Neural cell (in vitro differentiated cells): ENCODE measurements at regions not wholly inside any gene's neighbourhood (a gene's known extent, or its start where the extent isn't known, plus 50 kb on each side); places are given as distances from the start of the nearest gene placed in this dataset.

Experiments used
- H2AFZ ChIP-seq: fragments of 200-600, 300-800 bp; sonication (generic), shearing (Covaris generic); 2 replicates; pipeline ENCODE4 v1.6.0; 2014; ENCODE audit warnings: low read depth, mild to moderate bottlenecking, antibody characterized with exemption, low read length, moderate library complexity
- H3F3A ChIP-seq: fragments of 200-600 bp; shearing (Covaris generic); 2 replicates; pipeline ENCODE4 v1.6.1; 2016; ENCODE audit warnings: mild to moderate bottlenecking, moderate library complexity, mixed read lengths, antibody characterized with exemption, low read length; ENCODE audit not compliant: insufficient read depth, poor library complexity, severe bottlenecking
- H3K27ac ChIP-seq: fragments of 200-600, 300-800 bp; sonication (generic), shearing (Covaris generic); 2 replicates; pipeline ENCODE4 v1.5.1; 2014; ENCODE audit warnings: mild to moderate bottlenecking, low read length, moderate library complexity
- H3K27me3 ChIP-seq: fragments of 300-800, 200-600 bp; sonication (generic), shearing (Covaris generic); 2 replicates; pipeline ENCODE4 v1.6.0; 2014; ENCODE audit warnings: mild to moderate bottlenecking, low read depth, low read length, moderate library complexity; ENCODE audit not compliant: insufficient read depth
- H3K36me3 ChIP-seq: fragments of 300-800, 200-600 bp; sonication (generic), shearing (Covaris generic); 2 replicates; pipeline ENCODE4 v1.5.1; 2014; ENCODE audit warnings: mild to moderate bottlenecking, antibody characterized with exemption, low read length, moderate library complexity; ENCODE audit not compliant: insufficient read depth
- H3K4me2 ChIP-seq: fragments of 300-800, 200-600 bp; sonication (generic), shearing (Covaris generic); 2 replicates; pipeline ENCODE4 v1.6.0; 2014; ENCODE audit warnings: mild to moderate bottlenecking, low read length
- H3K4me3 ChIP-seq: fragments of 300-800, 200-600 bp; sonication (generic), shearing (Covaris generic); 2 replicates; pipeline ENCODE4 v1.5.1; 2014; ENCODE audit warnings: mild to moderate bottlenecking, low read length, moderate library complexity
- H3K79me2 ChIP-seq: fragments of 200-600 bp; shearing (Covaris generic); replicated peaks from 2 replicates; pipeline ENCODE4 v1.6.0; 2014; ENCODE audit warnings: mild to moderate bottlenecking, low read length, moderate library complexity; ENCODE audit not compliant: insufficient read depth
- H3K9ac ChIP-seq: fragments of 300-800, 200-600 bp; sonication (generic), shearing (Covaris generic); 2 replicates; pipeline ENCODE4 v1.6.1; 2016; ENCODE audit warnings: mild to moderate bottlenecking, low read length, mixed read lengths
- H3K9me2 ChIP-seq: fragments of 200-600 bp; shearing (Covaris generic); 2 replicates; pipeline ENCODE4 v1.6.1; 2016; ENCODE audit warnings: mild to moderate bottlenecking, low read length, mixed read lengths; ENCODE audit not compliant: insufficient read depth
- H3K9me3 ChIP-seq: fragments of 200-600, 300-800 bp; sonication (generic), shearing (Covaris generic); 2 replicates; pipeline ENCODE4 v1.6.1; 2016; ENCODE audit warnings: mild to moderate bottlenecking, mixed run types, low read length, moderate library complexity, mixed read lengths
- H4K20me1 ChIP-seq: fragments of 200-600 bp; shearing (Covaris generic); 2 replicates; pipeline ENCODE4 v1.6.1; 2016; ENCODE audit warnings: mild to moderate bottlenecking, mixed run types; ENCODE audit not compliant: insufficient read depth
- EP300 ChIP-seq: fragments of 450-650 bp; conservative IDR thresholded peaks from 2 replicates; pipeline ENCODE4 v1.6.1; 2014; ENCODE audit warnings: antibody characterized with exemption, mild to moderate bottlenecking, moderate library complexity; ENCODE audit not compliant: poor library complexity, severe bottlenecking
- EZH2 ChIP-seq: fragments of 200-600, 300-800 bp; shearing (Covaris generic), sonication (generic); IDR thresholded peaks from 2 replicates; pipeline ENCODE4 v1.6.1; 2014; ENCODE audit warnings: antibody characterized with exemption, low read length, borderline replicate concordance, mild to moderate bottlenecking; ENCODE audit not compliant: insufficient read depth, poor library complexity, severe bottlenecking
- MXI1 ChIP-seq: fragments of 450-650 bp; conservative IDR thresholded peaks from 2 replicates; pipeline ENCODE4 v1.6.1; 2014; ENCODE audit warnings: antibody characterized with exemption, mild to moderate bottlenecking; ENCODE audit not compliant: poor library complexity, severe bottlenecking
- POLR2AphosphoS5 ChIP-seq: IDR thresholded peaks from 2 replicates; pipeline ENCODE4 v1.6.1; 2012
- RAD21 ChIP-seq: fragments of 450-650 bp; conservative IDR thresholded peaks from 2 replicates; pipeline ENCODE4 v1.6.1; 2014; ENCODE audit warnings: antibody characterized with exemption, mild to moderate bottlenecking, moderate library complexity
- SMC3 ChIP-seq: fragments of 450-650 bp; conservative IDR thresholded peaks from 2 replicates; pipeline ENCODE4 v1.6.1; 2014; ENCODE audit warnings: antibody characterized with exemption, mild to moderate bottlenecking, moderate library complexity; ENCODE audit not compliant: poor library complexity
- TAF1 ChIP-seq: IDR thresholded peaks from 2 replicates; pipeline ENCODE4 v1.6.1; 2012; ENCODE audit warnings: low read depth
- TF ChIP-seq, protein P1 (sequence below): IDR thresholded peaks from 2 replicates; pipeline ENCODE4 v1.6.1; 2012; ENCODE audit warnings: borderline replicate concordance
- TF ChIP-seq, protein P2 (sequence below): fragments of 450-650 bp; IDR thresholded peaks from 2 replicates; pipeline ENCODE4 v1.5.1; 2014; ENCODE audit warnings: antibody characterized with exemption, mild to moderate bottlenecking, moderate library complexity; ENCODE audit not compliant: poor library complexity, severe bottlenecking

DNA sequence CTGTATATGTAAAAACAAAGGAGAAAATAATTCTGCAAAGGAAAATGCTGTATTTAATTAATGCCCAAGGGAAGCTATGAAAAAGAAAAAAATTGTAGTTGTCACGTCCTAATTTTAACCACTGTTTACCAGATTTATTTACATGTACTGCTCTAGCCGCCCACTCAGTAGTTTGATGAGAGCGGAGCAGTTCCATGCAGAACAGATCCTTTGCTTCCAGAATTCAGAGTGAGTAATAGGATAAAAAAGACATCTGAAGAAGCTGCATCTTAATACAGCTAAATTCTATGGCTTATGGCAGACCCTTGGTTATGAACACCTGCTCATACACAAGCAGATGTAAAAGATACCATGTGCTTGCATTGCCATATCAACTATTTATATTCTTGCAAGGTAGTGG is 287.0 kb downstream of the GASK1B start:
- H3F3A ChIP-seq, result no peaks in the 10 kb centered on the region
- no peaks in the 10 kb centered on the region for H4K20me1 ChIP-seq
- no peaks in the 10 kb centered on the region for H3K9me2 ChIP-seq
- no peaks in the 10 kb centered on the region for H3K9me3 ChIP-seq
- H3K4me3 ChIP-seq, result no peak overlapping the region
- H3K9ac ChIP-seq, result no peak overlapping the region
- no peaks in the 10 kb centered on the region for H3K36me3 ChIP-seq
- H3K4me2 ChIP-seq, result no peak overlapping the region
- no peak overlapping the region for H2AFZ ChIP-seq
- H3K27me3 ChIP-seq, result no peaks in the 10 kb centered on the region
- no peak overlapping the region for H3K27ac ChIP-seq
- H3K79me2 ChIP-seq, result no peaks in the 10 kb centered on the region
- TF ChIP-seq TAF1 (no peak), POLR2AphosphoS5 (no peak), RAD21 (no peak), MXI1 (no peak), SMC3 (no peak), EP300 (no peak), EZH2 (no peak)
- TF ChIP-seq, protein P1, sequence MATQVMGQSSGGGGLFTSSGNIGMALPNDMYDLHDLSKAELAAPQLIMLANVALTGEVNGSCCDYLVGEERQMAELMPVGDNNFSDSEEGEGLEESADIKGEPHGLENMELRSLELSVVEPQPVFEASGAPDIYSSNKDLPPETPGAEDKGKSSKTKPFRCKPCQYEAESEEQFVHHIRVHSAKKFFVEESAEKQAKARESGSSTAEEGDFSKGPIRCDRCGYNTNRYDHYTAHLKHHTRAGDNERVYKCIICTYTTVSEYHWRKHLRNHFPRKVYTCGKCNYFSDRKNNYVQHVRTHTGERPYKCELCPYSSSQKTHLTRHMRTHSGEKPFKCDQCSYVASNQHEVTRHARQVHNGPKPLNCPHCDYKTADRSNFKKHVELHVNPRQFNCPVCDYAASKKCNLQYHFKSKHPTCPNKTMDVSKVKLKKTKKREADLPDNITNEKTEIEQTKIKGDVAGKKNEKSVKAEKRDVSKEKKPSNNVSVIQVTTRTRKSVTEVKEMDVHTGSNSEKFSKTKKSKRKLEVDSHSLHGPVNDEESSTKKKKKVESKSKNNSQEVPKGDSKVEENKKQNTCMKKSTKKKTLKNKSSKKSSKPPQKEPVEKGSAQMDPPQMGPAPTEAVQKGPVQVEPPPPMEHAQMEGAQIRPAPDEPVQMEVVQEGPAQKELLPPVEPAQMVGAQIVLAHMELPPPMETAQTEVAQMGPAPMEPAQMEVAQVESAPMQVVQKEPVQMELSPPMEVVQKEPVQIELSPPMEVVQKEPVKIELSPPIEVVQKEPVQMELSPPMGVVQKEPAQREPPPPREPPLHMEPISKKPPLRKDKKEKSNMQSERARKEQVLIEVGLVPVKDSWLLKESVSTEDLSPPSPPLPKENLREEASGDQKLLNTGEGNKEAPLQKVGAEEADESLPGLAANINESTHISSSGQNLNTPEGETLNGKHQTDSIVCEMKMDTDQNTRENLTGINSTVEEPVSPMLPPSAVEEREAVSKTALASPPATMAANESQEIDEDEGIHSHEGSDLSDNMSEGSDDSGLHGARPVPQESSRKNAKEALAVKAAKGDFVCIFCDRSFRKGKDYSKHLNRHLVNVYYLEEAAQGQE, result no peak
- TF ChIP-seq, protein P2, sequence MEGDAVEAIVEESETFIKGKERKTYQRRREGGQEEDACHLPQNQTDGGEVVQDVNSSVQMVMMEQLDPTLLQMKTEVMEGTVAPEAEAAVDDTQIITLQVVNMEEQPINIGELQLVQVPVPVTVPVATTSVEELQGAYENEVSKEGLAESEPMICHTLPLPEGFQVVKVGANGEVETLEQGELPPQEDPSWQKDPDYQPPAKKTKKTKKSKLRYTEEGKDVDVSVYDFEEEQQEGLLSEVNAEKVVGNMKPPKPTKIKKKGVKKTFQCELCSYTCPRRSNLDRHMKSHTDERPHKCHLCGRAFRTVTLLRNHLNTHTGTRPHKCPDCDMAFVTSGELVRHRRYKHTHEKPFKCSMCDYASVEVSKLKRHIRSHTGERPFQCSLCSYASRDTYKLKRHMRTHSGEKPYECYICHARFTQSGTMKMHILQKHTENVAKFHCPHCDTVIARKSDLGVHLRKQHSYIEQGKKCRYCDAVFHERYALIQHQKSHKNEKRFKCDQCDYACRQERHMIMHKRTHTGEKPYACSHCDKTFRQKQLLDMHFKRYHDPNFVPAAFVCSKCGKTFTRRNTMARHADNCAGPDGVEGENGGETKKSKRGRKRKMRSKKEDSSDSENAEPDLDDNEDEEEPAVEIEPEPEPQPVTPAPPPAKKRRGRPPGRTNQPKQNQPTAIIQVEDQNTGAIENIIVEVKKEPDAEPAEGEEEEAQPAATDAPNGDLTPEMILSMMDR, result no peak

DNA sequence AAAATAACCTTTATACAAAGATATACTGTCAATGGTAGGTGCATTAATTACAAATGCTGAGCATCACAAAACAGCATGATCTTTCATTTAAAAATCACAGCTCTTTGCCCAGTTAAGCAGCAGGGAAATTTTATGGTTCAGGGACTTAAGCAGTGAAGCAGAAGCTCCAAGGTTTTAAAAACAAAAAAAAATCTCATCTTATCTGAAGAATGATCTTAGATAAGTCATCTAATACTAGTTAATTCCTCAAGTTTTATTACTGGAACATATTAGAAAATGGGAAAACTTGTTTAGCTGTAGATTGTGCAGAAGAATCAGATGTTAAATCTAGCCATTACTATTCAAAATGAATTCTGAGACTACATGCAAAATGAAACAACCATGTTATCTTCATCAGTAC is 289.9 kb downstream of the GASK1B start:
- Histone ChIP-seq H3K36me3 (no peaks in the 10 kb centered on the region), H3F3A (no peaks in the 10 kb centered on the region), H3K9me3 (no peaks in the 10 kb centered on the region), H2AFZ (no peak overlapping the region), H3K4me3 (no peak overlapping the region), H3K4me2 (no peak overlapping the region), H3K27ac (no peak overlapping the region), H4K20me1 (no peaks in the 10 kb centered on the region), H3K79me2 (no peaks in the 10 kb centered on the region), H3K9me2 (no peaks in the 10 kb centered on the region), H3K27me3 (no peaks in the 10 kb centered on the region), H3K9ac (no peak overlapping the region)
- TF ChIP-seq MXI1 (no peak), EP300 (no peak), TAF1 (no peak), SMC3 (no peak), RAD21 (no peak), POLR2AphosphoS5 (no peak), EZH2 (no peak)
- TF ChIP-seq, protein P1, result no peak
- TF ChIP-seq, protein P2, result no peak
